Panc1 (cell line): ENCODE measurements at regions not wholly inside any gene's neighbourhood (a gene's known extent, or its start where the extent isn't known, plus 50 kb on each side); places are given as distances from the start of the nearest gene placed in this dataset.

Source experiments
- ATAC-seq: fragments of 200-7000 bp; cut with Tn5 transposase; 2 replicates; pipeline ENCODE4 v1.9.1; 2020; ENCODE audit warnings: mild to moderate bottlenecking, moderate library complexity
- BruUV-seq: library from RNA; stranded (reverse); fragments of 400-500 nt; replicated peaks from 2 replicates; lab custom pipeline; 2021; lab: Mats Ljungman, UMichigan
- CTCF ChIA-PET: fragments of 300-600 bp; sonication (Branson Sonifier 250); formaldehyde crosslinking; loops from one replicate; lab custom pipeline; 2022; ENCODE audit warnings: antibody characterized with exemption; lab: Charles Lee
- POLR2A ChIA-PET: fragments of 300-600 bp; sonication (Branson Sonifier 250); formaldehyde crosslinking; loops from one replicate; lab custom pipeline; 2022; ENCODE audit warnings: antibody characterized with exemption; lab: Charles Lee
- DNase-seq: peaks from one replicate; pipeline ENCODE4 v3.0.0-alpha.2; 2010; ENCODE audit warnings: low read depth, low spot score
- H3K27ac ChIP-seq: 2 replicates; pipeline ENCODE4 v1.5.1; 2011; ENCODE audit warnings: mild to moderate bottlenecking, low read length, inconsistent platforms
- H3K27me3 ChIP-seq: fragments of 200-500 bp; sonication (Bioruptor generic); 2 replicates; pipeline ENCODE4 v1.6.0; 2014; ENCODE audit warnings: low read length, inconsistent platforms; ENCODE audit not compliant: control insufficient read depth, insufficient read depth
- H3K36me3 ChIP-seq: fragments of 200-500 bp; sonication (Bioruptor generic); 2 replicates; pipeline ENCODE4 v1.5.1; 2014; ENCODE audit warnings: inconsistent platforms, mild to moderate bottlenecking, low read length, moderate library complexity; ENCODE audit not compliant: control insufficient read depth, insufficient read depth
- H3K4me1 ChIP-seq: 2 replicates; pipeline ENCODE4 v1.5.1; 2011; ENCODE audit warnings: inconsistent platforms, mild to moderate bottlenecking, low read length, moderate library complexity; ENCODE audit not compliant: control insufficient read depth, insufficient read depth
- H3K4me3 ChIP-seq, 2 experiments: 2 replicates each; pipeline ENCODE4 v1.5.1; 2011 to 2012; ENCODE audit warnings: low read depth in 2 of 2, low read length in 2 of 2, mild to moderate bottlenecking in 2 of 2, inconsistent platforms in 1 of 2, moderate library complexity in 1 of 2
- H3K9me3 ChIP-seq: fragments of 200-500 bp; sonication (Bioruptor generic); 2 replicates; pipeline ENCODE4 v1.5.1; 2014; ENCODE audit warnings: low read depth, mild to moderate bottlenecking, inconsistent platforms, low read length, moderate library complexity; ENCODE audit not compliant: control insufficient read depth, insufficient read depth
- CTCF ChIP-seq: fragments of 450-650 bp; IDR thresholded peaks from 2 replicates; pipeline ENCODE4 v1.5.1; 2017; ENCODE audit warnings: mild to moderate bottlenecking
- POLR2AphosphoS5 ChIP-seq: IDR thresholded peaks from 2 replicates; pipeline ENCODE4 v1.6.1; 2012; ENCODE audit warnings: mild to moderate bottlenecking, low read depth, low read length, moderate library complexity
- REST ChIP-seq, 2 experiments: IDR thresholded peaks; 2 replicates each; pipeline ENCODE4 v1.6.1; 2011 to 2012; ENCODE audit warnings: low read depth in 2 of 2, control low read depth in 1 of 2, low read length in 1 of 2, mild to moderate bottlenecking in 1 of 2, moderate library complexity in 1 of 2; ENCODE audit not compliant: insufficient read depth in 1 of 2
- SIN3A ChIP-seq: IDR thresholded peaks from 2 replicates; pipeline ENCODE4 v1.6.1; 2012; ENCODE audit warnings: low read depth, mild to moderate bottlenecking, low read length, moderate library complexity, borderline replicate concordance; ENCODE audit not compliant: insufficient read depth
- TCF7L2 ChIP-seq: IDR thresholded peaks from 2 replicates; pipeline ENCODE4 v1.6.1; 2011; ENCODE audit warnings: mild to moderate bottlenecking, low read depth, low read length, inconsistent platforms
- in situ Hi-C: cut with HindIII; loops from 2 replicates; pipeline ENCODE4 v1.10.0; 2016; ENCODE audit warnings: low sequenced_read_pairs, low pct_unique_long_range_greater_than_20kb
- intact Hi-C: fragments of 100-400 bp; cut with micrococcal nuclease; formaldehyde crosslinking; loops from one replicate; pipeline ENCODE4 v1.10.0; 2022; ENCODE audit not compliant: unreplicated experiment

GRCh38 chr9:107193251-107193650, 89.8 kb upstream of the RAD23B start:
- in situ Hi-C loops (no loop called here), intact Hi-C loops (no loop called here)
- H3K9me3 ChIP-seq: no peaks in the 10 kb centered on the region
- TF ChIP-seq SIN3A (no peak), POLR2AphosphoS5 (no peak), TCF7L2 (no peak), REST (IDR thresholded peaks at IDR 0.05; ENCODE audit: insufficient read depth in 1 of 2, low read depth in 2 of 2, low read length in 1 of 2) (no peak), CTCF (no peak)
- CTCF ChIA-PET: no interaction called here
- H3K27ac ChIP-seq: no peak overlapping the region
- H3K36me3 ChIP-seq: no peaks in the 10 kb centered on the region
- no peaks in the 10 kb centered on the region; the same call in 1 of the 2 replicates for H3K27me3 ChIP-seq
- no peaks in the 10 kb centered on the region for H3K4me1 ChIP-seq
- DNase-seq (no peak), ATAC-seq (no peak)
- no peak overlapping the region for H3K4me3 ChIP-seq
- POLR2A ChIA-PET: no interaction called here
- no TSS peak for BruUV-seq

GRCh38 chr9:107198718-107199117, 84.4 kb upstream of the RAD23B start:
- no peak for ATAC-seq
- in situ Hi-C loops (no loop called here), intact Hi-C loops (no loop called here)
- ChIA-PET POLR2A (no interaction called here), CTCF (no interaction called here)
- Histone ChIP-seq H3K27me3 (no peaks in the 10 kb centered on the region), H3K4me1 (no peaks in the 10 kb centered on the region), H3K4me3 (no peak overlapping the region), H3K27ac (no peak overlapping the region), H3K9me3 (no peaks in the 10 kb centered on the region), H3K36me3 (no peaks in the 10 kb centered on the region)
- DNase-seq: no peak
- no peak for TF ChIP-seq REST (IDR thresholded peaks at IDR 0.05; ENCODE audit: insufficient read depth in 1 of 2, low read depth in 2 of 2, low read length in 1 of 2)
- TF ChIP-seq POLR2AphosphoS5: no peak
- no peak for TF ChIP-seq CTCF
- no peak for TF ChIP-seq SIN3A
- no peak for TF ChIP-seq TCF7L2
- BruUV-seq: no TSS peak
